RPMI7951 (cell line): ENCODE measurements at regions not wholly inside any gene's neighbourhood (a gene's known extent, or its start where the extent isn't known, plus 50 kb on each side); places are given as distances from the start of the nearest gene placed in this dataset.

Source experiments
- DNase-seq: peaks from one replicate; pipeline ENCODE4 v3.0.0-alpha.2; 2012; ENCODE audit warnings: low read depth

GRCh38 chr10:131751827-131752775 is 148.7 kb upstream of the PPP2R2D start:
- no peak for DNase-seq

GRCh38 chr10:131753336-131753735 is 147.5 kb upstream of the PPP2R2D start:
- no peak for DNase-seq

GRCh38 chr10:131755200-131755599 is 145.6 kb upstream of the PPP2R2D start:
- no peak for DNase-seq

- DNase-seq, result no peak
Observed at GRCh38 chr10:131757285-131758058, 143.3 kb upstream of the PPP2R2D start.

- no peak for DNase-seq
Observed at GRCh38 chr10:131758062-131758938, 142.5 kb upstream of the PPP2R2D start.

GRCh38 chr10:131758939-131759301 is 141.9 kb upstream of the PPP2R2D start:
- DNase-seq, result no peak

GRCh38 chr10:131759347-131759746 is 141.5 kb upstream of the PPP2R2D start:
- DNase-seq, result no peak

GRCh38 chr10:131760416-131761166 is 140.2 kb upstream of the PPP2R2D start:
- no peak for DNase-seq

- no peak for DNase-seq
Observed at GRCh38 chr10:131762789-131763696, 137.8 kb upstream of the PPP2R2D start.

- no peak for DNase-seq
Observed at GRCh38 chr10:131764929-131765328, 135.9 kb upstream of the PPP2R2D start.

- DNase-seq, result no peak
Observed at GRCh38 chr10:131766096-131766495, 134.7 kb upstream of the PPP2R2D start.

- no peak for DNase-seq
Observed at GRCh38 chr10:131767716-131768115, 133.1 kb upstream of the PPP2R2D start.

GRCh38 chr10:131769571-131770410 is 131.0 kb upstream of the PPP2R2D start:
- no peak for DNase-seq

- DNase-seq, result no peak
Observed at GRCh38 chr10:131770946-131771633, 129.7 kb upstream of the PPP2R2D start.

- DNase-seq, result no peak
Observed at GRCh38 chr10:131771634-131772358, 129.0 kb upstream of the PPP2R2D start.

GRCh38 chr10:131772441-131772840 is 128.4 kb upstream of the PPP2R2D start:
- DNase-seq, result no peak

- DNase-seq, result no peak
Observed at GRCh38 chr10:131773370-131774343, 127.2 kb upstream of the PPP2R2D start.
